OCI-LY1 (cell line): ENCODE measurements at regions not wholly inside any gene's neighbourhood (a gene's known extent, or its start where the extent isn't known, plus 50 kb on each side); places are given as distances from the start of the nearest gene placed in this dataset.

Experiments used
- H2AFZ ChIP-seq: fragments of 200-600 bp; sonication (generic), shearing (Covaris generic); 2 replicates; pipeline ENCODE4 v1.6.0; 2014; ENCODE audit warnings: antibody characterized with exemption, mild to moderate bottlenecking, low read length
- H3F3A ChIP-seq: fragments of 200-600 bp; sonication (generic), shearing (Covaris generic); 2 replicates; pipeline ENCODE4 v1.6.0; 2014; ENCODE audit warnings: mild to moderate bottlenecking, antibody characterized with exemption, low read length, moderate library complexity; ENCODE audit not compliant: insufficient read depth
- H3K27ac ChIP-seq: fragments of 200-600 bp; sonication (generic); 2 replicates; pipeline ENCODE4 v1.5.1; 2014; ENCODE audit warnings: low read length, mixed run types, mild to moderate bottlenecking, low read depth; ENCODE audit not compliant: poor library complexity, severe bottlenecking
- H3K27me3 ChIP-seq: fragments of 200-600 bp; sonication (generic); 2 replicates; pipeline ENCODE4 v1.6.0; 2014; ENCODE audit warnings: antibody characterized with exemption, mild to moderate bottlenecking, low read length, moderate library complexity; ENCODE audit not compliant: insufficient read depth
- H3K36me3 ChIP-seq: fragments of 200-600 bp; sonication (generic); 2 replicates; pipeline ENCODE4 v1.6.1; 2014; ENCODE audit warnings: mild to moderate bottlenecking, antibody characterized with exemption, low read length, moderate library complexity, mixed read lengths; ENCODE audit not compliant: insufficient read depth
- H3K4me1 ChIP-seq: fragments of 200-600 bp; sonication (generic); 2 replicates; pipeline ENCODE4 v1.5.1; 2014; ENCODE audit warnings: mild to moderate bottlenecking, low read length, moderate library complexity; ENCODE audit not compliant: insufficient read depth, severe bottlenecking
- H3K4me2 ChIP-seq: fragments of 200-600 bp; sonication (generic), shearing (Covaris generic); 2 replicates; pipeline ENCODE4 v1.6.1; 2014; ENCODE audit warnings: low read length
- H3K4me3 ChIP-seq: fragments of 200-600 bp; sonication (generic); 2 replicates; pipeline ENCODE4 v1.5.1; 2014; ENCODE audit warnings: low read length, low read depth, mild to moderate bottlenecking, mixed read lengths; ENCODE audit not compliant: poor library complexity, severe bottlenecking
- H3K79me2 ChIP-seq: fragments of 200-600 bp; shearing (Covaris generic); 2 replicates; pipeline ENCODE4 v1.6.1; 2016; ENCODE audit warnings: mixed run types, low read length, mixed read lengths; ENCODE audit not compliant: insufficient read depth
- H3K9ac ChIP-seq: fragments of 200-600 bp; sonication (generic), shearing (Covaris generic); 2 replicates; pipeline ENCODE4 v1.6.1; 2014; ENCODE audit warnings: mild to moderate bottlenecking, low read length, mixed read lengths
- H3K9me2 ChIP-seq: fragments of 200-600 bp; sonication (generic), shearing (Covaris generic); 2 replicates; pipeline ENCODE4 v1.6.1; 2014; ENCODE audit warnings: low read depth, mild to moderate bottlenecking, low read length, mixed read lengths
- H3K9me3 ChIP-seq: fragments of 200-600 bp; shearing (Covaris generic); 2 replicates; pipeline ENCODE4 v1.6.1; 2014; ENCODE audit warnings: low read length, mixed read lengths
- H4K20me1 ChIP-seq: fragments of 200-600 bp; sonication (generic), shearing (Covaris generic); 2 replicates; pipeline ENCODE4 v1.6.0; 2016; ENCODE audit warnings: mild to moderate bottlenecking, low read length; ENCODE audit not compliant: insufficient read depth
- CTCF ChIP-seq: fragments of 200-600 bp; sonication (generic), shearing (Covaris generic); IDR thresholded peaks from 2 replicates; pipeline ENCODE4 v1.5.1; 2017; ENCODE audit warnings: mild to moderate bottlenecking, antibody characterized with exemption, low read length, moderate library complexity, mixed read lengths
- EZH2 ChIP-seq: fragments of 200-600 bp; sonication (generic), shearing (Covaris generic); IDR thresholded peaks from 2 replicates; pipeline ENCODE4 v1.8.0; 2017; ENCODE audit warnings: borderline replicate concordance, mixed run types, mild to moderate bottlenecking, antibody characterized with exemption, low read length, moderate library complexity, mixed read lengths

DNA sequence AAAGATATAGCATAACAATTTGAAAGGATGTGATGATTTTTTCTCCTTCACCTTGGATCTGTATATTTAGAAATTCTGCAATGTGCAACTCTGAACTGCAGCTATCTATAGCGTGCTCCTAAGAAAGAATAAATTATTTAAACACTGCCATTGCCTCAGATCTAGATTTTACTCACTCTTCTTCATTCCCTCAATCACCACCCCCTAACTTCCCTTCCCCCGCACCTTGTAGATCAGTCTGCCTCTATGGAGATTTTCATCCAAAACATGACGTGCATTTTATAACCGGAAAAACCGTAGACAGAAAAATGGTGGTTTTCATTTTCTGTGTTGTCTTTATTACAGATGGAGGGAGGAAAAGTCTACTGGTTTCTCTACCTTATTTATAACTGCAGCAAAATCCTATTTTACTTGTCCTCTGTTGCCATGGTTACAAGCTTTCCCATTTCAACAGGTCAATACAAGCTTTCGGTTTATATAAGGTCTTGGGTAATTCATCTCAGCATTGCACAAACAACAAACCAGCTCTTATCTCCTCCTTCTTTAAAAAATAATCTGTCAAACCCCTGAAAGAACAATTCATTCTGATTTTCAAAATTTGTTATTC, 480.0 kb downstream of the TAF11L14 start:
- Histone ChIP-seq H3K4me2 (no peak overlapping the region), H4K20me1 (no peaks in the 10 kb centered on the region), H2AFZ (no peak overlapping the region), H3K9ac (no peak overlapping the region), H3K4me1 (no peaks in the 10 kb centered on the region), H3K36me3 (no peaks in the 10 kb centered on the region), H3K27me3 (no peaks in the 10 kb centered on the region), H3F3A (no peaks in the 10 kb centered on the region), H3K79me2 (no peaks in the 10 kb centered on the region), H3K4me3 (no peak overlapping the region), H3K9me3 (no peaks in the 10 kb centered on the region), H3K9me2 (no peaks in the 10 kb centered on the region), H3K27ac (no peak overlapping the region)
- no peak for TF ChIP-seq EZH2
- no peak for TF ChIP-seq CTCF

DNA sequence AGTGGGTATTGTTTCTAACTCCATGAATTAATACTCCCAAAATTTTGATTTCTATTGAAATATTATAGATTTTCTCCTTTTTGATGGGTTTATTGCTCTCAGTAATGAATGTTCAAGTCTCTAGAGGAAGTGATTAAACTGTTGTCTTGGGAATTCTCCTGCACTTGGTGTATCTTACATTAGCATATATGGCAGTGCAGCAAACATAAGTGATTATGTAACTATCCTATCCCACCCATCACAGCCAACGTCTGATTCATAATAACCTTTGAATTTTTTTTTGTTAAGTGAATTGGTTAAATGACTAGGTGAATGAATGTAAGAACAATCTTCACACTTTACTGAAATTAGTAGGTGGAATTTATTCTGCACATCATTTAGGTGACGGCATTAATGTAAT, 483.7 kb downstream of the TAF11L14 start:
- Histone ChIP-seq H3K27me3 (no peaks in the 10 kb centered on the region), H4K20me1 (no peaks in the 10 kb centered on the region), H3K4me2 (no peak overlapping the region), H3K4me3 (no peak overlapping the region), H3K4me1 (no peaks in the 10 kb centered on the region), H3K27ac (no peak overlapping the region), H3K79me2 (no peaks in the 10 kb centered on the region), H3K36me3 (no peaks in the 10 kb centered on the region), H3F3A (no peaks in the 10 kb centered on the region), H3K9me2 (no peaks in the 10 kb centered on the region), H3K9ac (no peak overlapping the region), H3K9me3 (no peaks in the 10 kb centered on the region), H2AFZ (no peak overlapping the region)
- TF ChIP-seq EZH2 (no peak), CTCF (no peak)

DNA sequence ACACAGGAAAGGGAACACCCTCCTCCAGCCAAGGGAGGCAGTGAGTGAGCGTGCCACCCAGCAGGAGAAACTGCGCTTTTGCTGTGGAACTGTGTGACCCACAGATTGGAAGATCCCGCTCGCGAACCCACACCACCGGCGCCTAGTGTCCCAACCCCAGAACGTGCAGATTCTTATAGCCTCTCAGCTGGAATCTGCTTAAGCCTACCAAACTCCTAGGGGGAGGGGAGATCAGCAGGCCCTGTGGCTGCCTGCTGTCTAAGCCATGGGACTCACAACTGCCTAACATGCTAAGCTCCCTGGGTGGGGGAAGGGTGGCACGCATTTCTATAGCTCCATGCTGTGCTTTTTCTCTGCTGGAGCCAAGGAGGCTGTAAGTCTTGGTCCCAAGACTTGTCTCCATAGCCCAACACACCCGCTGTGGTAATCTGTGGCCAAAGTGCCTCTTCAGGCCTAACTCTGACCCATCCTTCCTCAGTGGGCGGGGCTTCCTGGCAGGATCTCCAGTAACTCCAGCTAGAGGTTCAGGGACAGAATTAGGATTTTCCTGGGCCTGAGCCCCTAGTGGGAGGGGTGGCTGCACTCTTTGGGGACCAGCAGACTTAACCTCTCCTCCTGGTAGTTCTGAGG, 485.0 kb downstream of the TAF11L14 start:
- Histone ChIP-seq H3K9me3 (no peaks in the 10 kb centered on the region), H3K9ac (no peak overlapping the region), H3K4me1 (no peaks in the 10 kb centered on the region), H3K27ac (no peak overlapping the region), H2AFZ (no peak overlapping the region), H3F3A (no peaks in the 10 kb centered on the region), H3K36me3 (no peaks in the 10 kb centered on the region), H3K27me3 (no peaks in the 10 kb centered on the region), H3K4me2 (no peak overlapping the region), H3K9me2 (no peaks in the 10 kb centered on the region), H4K20me1 (no peaks in the 10 kb centered on the region), H3K4me3 (no peak overlapping the region), H3K79me2 (no peaks in the 10 kb centered on the region)
- TF ChIP-seq CTCF (no peak), EZH2 (no peak)
